Smooth muscle cell (in vitro differentiated cells): ENCODE measurements at regions not wholly inside any gene's neighbourhood (a gene's known extent, or its start where the extent isn't known, plus 50 kb on each side); places are given as distances from the start of the nearest gene placed in this dataset.

Source experiments
- DNase-seq: peaks from one replicate; lab custom pipeline; 2025; ENCODE audit not compliant: unreplicated experiment; lab: John Stamatoyannopoulos, UW
- H2AFZ ChIP-seq: fragments of 200-600 bp; sonication (generic); 2 replicates; pipeline ENCODE4 v1.6.0; 2016; ENCODE audit warnings: antibody characterized with exemption, low read depth, mild to moderate bottlenecking
- H3F3A ChIP-seq: fragments of 200-600 bp; sonication (generic); 2 replicates; pipeline ENCODE4 v1.6.0; 2017; ENCODE audit warnings: antibody characterized with exemption, low read depth
- H3K27ac ChIP-seq: fragments of 200-600 bp; sonication (generic); 2 replicates; pipeline ENCODE4 v1.5.1; 2016; ENCODE audit warnings: low read depth, mild to moderate bottlenecking
- H3K27me3 ChIP-seq: fragments of 200-600 bp; sonication (generic); 2 replicates; pipeline ENCODE4 v1.6.1; 2016; ENCODE audit warnings: low read depth, mild to moderate bottlenecking
- H3K36me3 ChIP-seq: fragments of 200-600 bp; sonication (generic); 2 replicates; pipeline ENCODE4 v1.5.1; 2016; ENCODE audit warnings: low read depth
- H3K4me1 ChIP-seq: fragments of 200-600 bp; sonication (generic); 2 replicates; pipeline ENCODE4 v1.5.1; 2016; ENCODE audit warnings: low read depth
- H3K4me2 ChIP-seq: fragments of 200-600 bp; sonication (generic); 2 replicates; pipeline ENCODE4 v1.6.0; 2016; ENCODE audit warnings: mild to moderate bottlenecking
- H3K4me3 ChIP-seq: fragments of 200-600 bp; sonication (generic); 2 replicates; pipeline ENCODE4 v1.5.1; 2016; ENCODE audit warnings: mild to moderate bottlenecking
- H3K79me2 ChIP-seq: fragments of 200-600 bp; sonication (generic); 2 replicates; pipeline ENCODE4 v1.6.0; 2016; ENCODE audit warnings: low read depth, mild to moderate bottlenecking
- H3K9ac ChIP-seq: fragments of 200-600 bp; sonication (generic); 2 replicates; pipeline ENCODE4 v1.6.0; 2016; ENCODE audit warnings: low read depth
- H3K9me3 ChIP-seq: fragments of 200-600 bp; sonication (generic); replicated peaks from 2 replicates; pipeline ENCODE4 v1.5.1; 2016; ENCODE audit warnings: low read depth
- H4K20me1 ChIP-seq: fragments of 200-600 bp; sonication (generic); 2 replicates; pipeline ENCODE4 v1.6.0; 2016; ENCODE audit warnings: low read depth
- WGBS: methylation state at CpG from one replicate; pipeline ENCODE4 v1.1.7; 2016; ENCODE audit warnings: low lambda C conversion rate; 5-methylcytosine and 5-hydroxymethylcytosine counted together
- TF ChIP-seq, protein P1 (sequence below): fragments of 200-600 bp; sonication (generic); IDR thresholded peaks from 2 replicates; pipeline ENCODE4 v1.5.1; 2017; ENCODE audit warnings: borderline replicate concordance, mild to moderate bottlenecking, antibody characterized with exemption; ENCODE audit not compliant: insufficient read depth, poor library complexity, severe bottlenecking

DNA sequence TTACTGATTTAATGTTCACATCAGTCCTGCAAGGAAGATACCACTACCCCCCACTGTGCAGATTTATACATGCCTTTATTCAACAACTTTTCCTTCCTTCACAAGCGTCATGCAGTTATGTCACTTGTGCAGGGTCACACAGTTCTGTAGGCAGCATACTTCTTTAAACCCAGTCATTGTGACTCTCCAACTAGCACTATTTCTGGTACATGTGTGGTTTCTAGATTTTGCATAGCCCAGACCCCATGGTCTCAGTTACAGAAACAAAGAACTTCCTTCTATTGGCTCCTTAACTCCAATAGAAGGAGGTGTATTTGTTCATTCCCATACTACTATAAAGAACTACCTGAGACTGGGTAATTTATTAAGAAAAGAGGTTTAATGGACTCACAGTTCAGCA is 333.1 kb downstream of the ZNF516 start:
- no peaks in the 10 kb centered on the region for H3K4me1 ChIP-seq
- TF ChIP-seq, protein P1, sequence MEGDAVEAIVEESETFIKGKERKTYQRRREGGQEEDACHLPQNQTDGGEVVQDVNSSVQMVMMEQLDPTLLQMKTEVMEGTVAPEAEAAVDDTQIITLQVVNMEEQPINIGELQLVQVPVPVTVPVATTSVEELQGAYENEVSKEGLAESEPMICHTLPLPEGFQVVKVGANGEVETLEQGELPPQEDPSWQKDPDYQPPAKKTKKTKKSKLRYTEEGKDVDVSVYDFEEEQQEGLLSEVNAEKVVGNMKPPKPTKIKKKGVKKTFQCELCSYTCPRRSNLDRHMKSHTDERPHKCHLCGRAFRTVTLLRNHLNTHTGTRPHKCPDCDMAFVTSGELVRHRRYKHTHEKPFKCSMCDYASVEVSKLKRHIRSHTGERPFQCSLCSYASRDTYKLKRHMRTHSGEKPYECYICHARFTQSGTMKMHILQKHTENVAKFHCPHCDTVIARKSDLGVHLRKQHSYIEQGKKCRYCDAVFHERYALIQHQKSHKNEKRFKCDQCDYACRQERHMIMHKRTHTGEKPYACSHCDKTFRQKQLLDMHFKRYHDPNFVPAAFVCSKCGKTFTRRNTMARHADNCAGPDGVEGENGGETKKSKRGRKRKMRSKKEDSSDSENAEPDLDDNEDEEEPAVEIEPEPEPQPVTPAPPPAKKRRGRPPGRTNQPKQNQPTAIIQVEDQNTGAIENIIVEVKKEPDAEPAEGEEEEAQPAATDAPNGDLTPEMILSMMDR: no peak
- H3K79me2 ChIP-seq: no peaks in the 10 kb centered on the region
- H3K4me2 ChIP-seq: no peak overlapping the region
- no peak for DNase-seq
- H4K20me1 ChIP-seq: no peaks in the 10 kb centered on the region
- H3K9ac ChIP-seq: no peak overlapping the region
- no peak overlapping the region for H3K4me3 ChIP-seq
- WGBS: 94% methylated on average over 1 of the region's 1 CpG
- no peaks in the 10 kb centered on the region for H3K9me3 ChIP-seq
- no peaks in the 10 kb centered on the region for H3K36me3 ChIP-seq
- H3K27me3 ChIP-seq: no peaks in the 10 kb centered on the region
- no peak overlapping the region for H2AFZ ChIP-seq
- no peaks in the 10 kb centered on the region for H3F3A ChIP-seq
- H3K27ac ChIP-seq: no peak overlapping the region

DNA sequence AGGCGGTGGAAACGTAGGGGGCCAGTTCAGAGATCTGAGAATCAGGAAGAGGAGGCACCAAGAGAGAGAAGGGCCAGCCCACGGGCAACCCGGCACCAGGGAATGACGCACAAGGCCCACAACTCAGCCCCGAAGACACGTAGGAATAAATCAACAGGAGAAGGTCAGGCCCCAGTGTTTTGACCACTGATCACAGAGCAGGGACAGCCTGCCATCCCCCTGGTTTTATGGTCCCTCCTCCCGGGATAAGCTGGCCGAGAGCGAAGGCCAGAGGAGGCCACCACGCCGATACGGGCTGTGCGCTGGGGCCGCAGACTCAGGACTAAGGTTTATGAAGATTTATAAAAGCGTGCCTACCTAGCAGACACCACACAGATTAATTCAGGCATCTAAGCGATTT is 341.4 kb downstream of the ZNF516 start:
- no peak for DNase-seq
- Histone ChIP-seq H3K27ac (no peak overlapping the region), H3K9ac (no peak overlapping the region), H3K27me3 (no peaks in the 10 kb centered on the region), H2AFZ (no peak overlapping the region), H3F3A (no peaks in the 10 kb centered on the region), H3K4me2 (no peak overlapping the region), H3K4me1 (no peaks in the 10 kb centered on the region), H3K36me3 (no peaks in the 10 kb centered on the region), H4K20me1 (no peaks in the 10 kb centered on the region), H3K4me3 (no peak overlapping the region), H3K79me2 (no peaks in the 10 kb centered on the region), H3K9me3 (no peaks in the 10 kb centered on the region)
- 92% methylated on average over 17 of the region's 17 CpGs for WGBS
- TF ChIP-seq, protein P1: no peak

DNA sequence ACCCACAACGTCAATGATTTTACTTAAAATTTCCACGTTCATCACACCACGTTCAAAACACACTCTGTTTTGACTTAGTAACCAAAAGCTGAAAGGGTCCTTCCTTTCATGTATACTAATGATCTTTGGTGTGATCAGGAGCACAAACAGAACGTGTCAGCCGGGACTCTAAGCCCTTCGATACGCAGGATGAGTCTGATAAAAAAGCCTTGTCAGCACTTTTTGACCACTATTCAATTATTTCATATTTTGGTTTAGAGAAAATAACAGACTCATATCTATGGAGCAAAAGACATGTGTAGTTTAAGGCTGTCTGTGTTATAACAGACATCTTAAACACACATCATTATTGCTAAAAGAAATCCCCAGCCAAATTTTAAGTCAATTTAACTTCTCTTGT is 345.3 kb downstream of the ZNF516 start:
- WGBS: 93% methylated on average over 7 of the region's 7 CpGs

DNA sequence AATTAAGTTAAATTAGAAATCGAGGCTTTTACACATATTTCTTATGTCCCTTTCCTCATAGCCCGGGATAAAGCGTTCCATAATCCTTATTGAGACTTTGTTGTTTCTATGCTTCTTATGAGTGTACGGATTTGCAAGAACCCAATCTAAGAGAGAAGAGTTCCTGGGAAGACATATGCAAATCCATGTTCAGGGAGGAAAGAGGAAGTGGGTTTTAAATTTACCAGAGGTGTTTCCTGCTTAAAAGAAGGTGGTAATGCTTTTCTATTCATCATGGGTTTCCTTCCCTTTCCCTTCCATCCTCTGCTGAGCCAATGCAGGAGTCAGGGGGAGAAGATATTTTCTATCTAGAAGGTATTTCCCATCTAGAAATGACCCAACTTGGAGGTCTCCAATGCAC is 345.8 kb downstream of the ZNF516 start:
- H4K20me1 ChIP-seq: no peaks in the 10 kb centered on the region
- H3K79me2 ChIP-seq: no peaks in the 10 kb centered on the region
- TF ChIP-seq, protein P1: no peak
- no peak overlapping the region for H2AFZ ChIP-seq
- no peak overlapping the region for H3K9ac ChIP-seq
- no peak overlapping the region for H3K4me2 ChIP-seq
- H3F3A ChIP-seq: no peaks in the 10 kb centered on the region
- 95% methylated on average over 4 of the region's 4 CpGs for WGBS
- no peak overlapping the region for H3K27ac ChIP-seq
- no peaks in the 10 kb centered on the region for H3K27me3 ChIP-seq
- H3K4me3 ChIP-seq: no peak overlapping the region
- H3K9me3 ChIP-seq: no peaks in the 10 kb centered on the region
- no peak for DNase-seq
- no peaks in the 10 kb centered on the region for H3K36me3 ChIP-seq
- H3K4me1 ChIP-seq: no peaks in the 10 kb centered on the region

More for the DNA sequence above, 345.3 kb downstream of the ZNF516 start:
- H3K4me2 ChIP-seq: no peak overlapping the region
- H3K36me3 ChIP-seq: no peaks in the 10 kb centered on the region
- no peaks in the 10 kb centered on the region for H3F3A ChIP-seq
- H3K4me1 ChIP-seq: no peaks in the 10 kb centered on the region
- H3K27ac ChIP-seq: no peak overlapping the region
- no peaks in the 10 kb centered on the region for H3K79me2 ChIP-seq
- TF ChIP-seq, protein P1: no peak
- H3K27me3 ChIP-seq: no peaks in the 10 kb centered on the region
- no peak overlapping the region for H3K9ac ChIP-seq
- no peak overlapping the region for H3K4me3 ChIP-seq
- H4K20me1 ChIP-seq: no peaks in the 10 kb centered on the region
- no peak for DNase-seq
- no peaks in the 10 kb centered on the region for H3K9me3 ChIP-seq
- no peak overlapping the region for H2AFZ ChIP-seq
